Right lung (tissue), 2 donors: ENCODE measurements at regions not wholly inside any gene's neighbourhood (a gene's known extent, or its start where the extent isn't known, plus 50 kb on each side); places are given as distances from the start of the nearest gene placed in this dataset.
"Not testable (repeated sequence)": the region's sequence is repeated elsewhere in the genome, so short reads cannot be mapped to it uniquely, and the experiment has no call there.

Experiments
- DNase-seq, 2 donors: peaks; one replicate each; pipeline ENCODE4 v3.0.0-alpha.2; 2013

- not testable (repeated sequence) for DNase-seq
Measured at GRCh38 chr2:113386780-113387433, 50.6 kb upstream of the ZNG1B start.

- not testable (repeated sequence) for DNase-seq
Measured at GRCh38 chr2:113379621-113380020, 57.9 kb upstream of the ZNG1B start.

GRCh38 chr2:113376913-113377445, 60.5 kb upstream of the ZNG1B start:
- no peak for DNase-seq

GRCh38 chr2:113376253-113376912, 61.1 kb upstream of the ZNG1B start:
- no peak for DNase-seq

- not testable (repeated sequence) for DNase-seq
Measured at GRCh38 chr2:113374857-113375256, 62.6 kb upstream of the ZNG1B start.

- DNase-seq, result not testable (repeated sequence)
Measured at GRCh38 chr2:113372258-113372834, 65.1 kb upstream of the ZNG1B start.

GRCh38 chr2:113370478-113371091, 66.9 kb upstream of the ZNG1B start:
- peak; percentile 48 to 63 for DNase-seq

- no peak for DNase-seq
Measured at GRCh38 chr2:113370030-113370429, 67.5 kb upstream of the ZNG1B start.

GRCh38 chr2:113368581-113368980, 68.9 kb upstream of the ZNG1B start:
- not testable (repeated sequence) for DNase-seq

GRCh38 chr2:113366821-113367220, 70.7 kb upstream of the ZNG1B start:
- not testable (repeated sequence) for DNase-seq

GRCh38 chr2:113365791-113366190, 71.7 kb upstream of the ZNG1B start:
- DNase-seq, result not testable (repeated sequence)

GRCh38 chr2:113365290-113365689, 72.2 kb upstream of the ZNG1B start:
- not testable (repeated sequence) for DNase-seq

GRCh38 chr2:113361051-113361450, 76.4 kb upstream of the ZNG1B start:
- no peak for DNase-seq

- DNase-seq, result no peak
Measured at GRCh38 chr2:113357071-113357470, 78.3 kb upstream of the PAX8 start.

GRCh38 chr2:113356284-113356683, 77.6 kb upstream of the PAX8 start:
- DNase-seq, result not testable (repeated sequence)

GRCh38 chr2:113355339-113356015, 76.8 kb upstream of the PAX8 start:
- DNase-seq, result not testable (repeated sequence)

- no peak for DNase-seq
Measured at GRCh38 chr2:113351375-113352355, 72.9 kb upstream of the PAX8 start.

GRCh38 chr2:113343800-113344199, 65.1 kb upstream of the PAX8 start:
- DNase-seq, result not testable (repeated sequence)

- no peak for DNase-seq
Measured at GRCh38 chr2:113342650-113343049, 63.9 kb upstream of the PAX8 start.

- DNase-seq, result not testable (repeated sequence)
Measured at GRCh38 chr2:113341870-113342253, 63.1 kb upstream of the PAX8 start.
